ENCODE measurements at regions not wholly inside any gene's neighbourhood (a gene's known extent, or its start where the extent isn't known, plus 50 kb on each side); places are given as distances from the start of the nearest gene placed in this dataset.

- no peak overlapping the region for H3K4me3 ChIP-seq (replicated peaks in 1 of 3; ENCODE audit: low read depth in 2 of 3, low read length in 3 of 3)
Observed at GRCh38 chr3:191148131-191148530, 50.9 kb upstream of the OSTN start.

GRCh38 chr3:191143224-191143623 lies 55.8 kb upstream of the OSTN start:
- Histone ChIP-seq H3K4me1 (ENCODE audit: control insufficient read depth in 1 of 2, insufficient read depth in 2 of 2, low read length in 2 of 2) (peaks cover 11 to 14% of the 10 kb centered on the region in 2 donors), H3K79me2 (ENCODE audit: insufficient read depth, low read length) (no peaks in the 10 kb centered on the region), H2AFZ (ENCODE audit: insufficient read depth, low read depth, low read length, poor library complexity, severe bottlenecking) (no peak overlapping the region), H3K4me2 (replicated peaks; ENCODE audit: extremely low read depth, low read length, poor library complexity, severe bottlenecking) (no peak overlapping the region), H3K36me3 (replicated peaks in 1 of 2; ENCODE audit: control insufficient read depth in 1 of 2, insufficient read depth in 2 of 2, low read length in 2 of 2) (no peaks in the 10 kb centered on the region), H3K4me3 (replicated peaks in 1 of 3; ENCODE audit: low read depth in 2 of 3, low read length in 3 of 3) (no peak overlapping the region), H3K27me3 (ENCODE audit: control insufficient read depth in 2 of 2, insufficient read depth in 2 of 2, low read length in 2 of 2) (no peaks in the 10 kb centered on the region), H3K27ac (ENCODE audit: low read depth in 1 of 2, low read length in 2 of 2) (no peak overlapping the region), H3K9me3 (replicated peaks in 1 of 2; ENCODE audit: control insufficient read depth in 1 of 2, insufficient read depth in 1 of 2, low read length in 2 of 2) (no peaks in the 10 kb centered on the region), H3K9ac (ENCODE audit: insufficient read depth, low read length, poor library complexity, severe bottlenecking) (no peak overlapping the region), H4K20me1 (ENCODE audit: insufficient read depth, low read length) (no peaks in the 10 kb centered on the region)
- Mint-ChIP-seq H3K36me3 (no peaks in the 10 kb centered on the region), H3K27me3 (ENCODE audit: low read depth in 3 of 3) (peaks cover 0 to 3% (median 0%) of the 10 kb centered on the region in 3 donors), H3K27ac (no peak overlapping the region), H3K4me3 (no peak overlapping the region), H3K9me3 (peaks cover 0 to 9% (median 2%) of the 10 kb centered on the region in 7 donors), H3K4me1 (peaks cover 10% of the 10 kb centered on the region)
- intact Hi-C loops (cut with micrococcal nuclease), result no loop called here
- TF ChIP-seq CTCF (IDR thresholded peaks at IDR 0.05), result no peak
- DNase-seq, result no peak
- WGBS (ENCODE audit: insufficient coverage), result 73% methylated on average over 1 of the region's 1 CpG

More at GRCh38 chr3:191148131-191148530, 50.9 kb upstream of the OSTN start:
- no peaks in the 10 kb centered on the region for H3K36me3 Mint-ChIP-seq
- Histone ChIP-seq H3K9me3 (replicated peaks in 1 of 2; ENCODE audit: control insufficient read depth in 1 of 2, insufficient read depth in 1 of 2, low read length in 2 of 2) (no peaks in the 10 kb centered on the region), H3K27me3 (ENCODE audit: control insufficient read depth in 2 of 2, insufficient read depth in 2 of 2, low read length in 2 of 2) (no peaks in the 10 kb centered on the region), H3K79me2 (ENCODE audit: insufficient read depth, low read length) (no peaks in the 10 kb centered on the region), H3K36me3 (replicated peaks in 1 of 2; ENCODE audit: control insufficient read depth in 1 of 2, insufficient read depth in 2 of 2, low read length in 2 of 2) (no peaks in the 10 kb centered on the region), H3K27ac (ENCODE audit: low read depth in 1 of 2, low read length in 2 of 2) (no peak overlapping the region), H3K4me2 (replicated peaks; ENCODE audit: extremely low read depth, low read length, poor library complexity, severe bottlenecking) (no peak overlapping the region), H4K20me1 (ENCODE audit: insufficient read depth, low read length) (no peaks in the 10 kb centered on the region), H2AFZ (ENCODE audit: insufficient read depth, low read depth, low read length, poor library complexity, severe bottlenecking) (no peak overlapping the region), H3K9ac (ENCODE audit: insufficient read depth, low read length, poor library complexity, severe bottlenecking) (no peak overlapping the region), H3K4me1 (ENCODE audit: control insufficient read depth in 1 of 2, insufficient read depth in 2 of 2, low read length in 2 of 2) (no peaks in the 10 kb centered on the region)
- peaks cover 0 to 14% (median 5%) of the 10 kb centered on the region in 7 donors for H3K9me3 Mint-ChIP-seq
- WGBS (ENCODE audit: insufficient coverage), result 100% methylated on average over 1 of the region's 1 CpG
- no peak for TF ChIP-seq CTCF (IDR thresholded peaks at IDR 0.05)
- peaks cover 0 to 3% (median 0%) of the 10 kb centered on the region in 3 donors for H3K27me3 Mint-ChIP-seq (ENCODE audit: low read depth in 3 of 3)
- no peak for DNase-seq
- H3K4me1 Mint-ChIP-seq, result peaks cover 5% of the 10 kb centered on the region
- no peak overlapping the region for H3K27ac Mint-ChIP-seq
- no peak overlapping the region for H3K4me3 Mint-ChIP-seq
- intact Hi-C loops (cut with micrococcal nuclease), result no loop called here

Measured in CD14-positive monocyte (primary cell).